NCI-H69 (cell line): ENCODE measurements at regions not wholly inside any gene's neighbourhood (a gene's known extent, or its start where the extent isn't known, plus 50 kb on each side); places are given as distances from the start of the nearest gene placed in this dataset.
A peak's percentile ranks its signal among the peaks of the same experiment; 100 is the strongest.

Source experiments
- DNase-seq: peaks from one replicate; lab custom pipeline; 2025; lab: John Stamatoyannopoulos, UW

GRCh38 chr6:164216368-164216767, 801.9 kb downstream of the QKI start:
- peak; percentile 90 for DNase-seq

- DNase-seq = peak; percentile 17
Measured at GRCh38 chr6:164214066-164214465, 799.5 kb downstream of the QKI start.

- DNase-seq = peak; percentile 63
Measured at GRCh38 chr6:164211254-164211653, 796.7 kb downstream of the QKI start.

- no peak for DNase-seq
Measured at GRCh38 chr6:164210783-164211182, 796.3 kb downstream of the QKI start.

GRCh38 chr6:164210323-164210722, 795.8 kb downstream of the QKI start:
- no peak for DNase-seq

GRCh38 chr6:164208371-164208770, 793.9 kb downstream of the QKI start:
- DNase-seq = no peak

- no peak for DNase-seq
Measured at GRCh38 chr6:164206807-164207423, 792.4 kb downstream of the QKI start.

- DNase-seq = no peak
Measured at GRCh38 chr6:164200071-164200470, 785.6 kb downstream of the QKI start.

GRCh38 chr6:164195942-164196281, 781.4 kb downstream of the QKI start:
- DNase-seq = no peak

- peak; percentile 96 for DNase-seq
Measured at GRCh38 chr6:164195278-164195941, 780.9 kb downstream of the QKI start.

- DNase-seq = no peak
Measured at GRCh38 chr6:164188861-164189260, 774.3 kb downstream of the QKI start.

GRCh38 chr6:164185471-164185871, 771.0 kb downstream of the QKI start:
- DNase-seq = peak; percentile 94

GRCh38 chr6:164184410-164184809, 769.9 kb downstream of the QKI start:
- DNase-seq = peak; percentile 79

GRCh38 chr6:164183556-164184123, 769.1 kb downstream of the QKI start:
- DNase-seq = no peak

- DNase-seq = peak; percentile 9
Measured at GRCh38 chr6:164178679-164179332, 764.3 kb downstream of the QKI start.

- no peak for DNase-seq
Measured at GRCh38 chr6:164169355-164169754, 754.8 kb downstream of the QKI start.

GRCh38 chr6:164168595-164168994, 754.1 kb downstream of the QKI start:
- no peak for DNase-seq

GRCh38 chr6:164167873-164168405, 753.4 kb downstream of the QKI start:
- peak; percentile 28 for DNase-seq

GRCh38 chr6:164166996-164167395, 752.5 kb downstream of the QKI start:
- DNase-seq = no peak

GRCh38 chr6:164166515-164166914, 752.0 kb downstream of the QKI start:
- DNase-seq = no peak

- DNase-seq = peak; percentile 37
Measured at GRCh38 chr6:164164876-164165275, 750.4 kb downstream of the QKI start.

- no peak for DNase-seq
Measured at GRCh38 chr6:164163239-164163638, 748.7 kb downstream of the QKI start.

GRCh38 chr6:164159061-164159460, 744.5 kb downstream of the QKI start:
- DNase-seq = no peak
